ENCODE measurements at regions not wholly inside any gene's neighbourhood (a gene's known extent, or its start where the extent isn't known, plus 50 kb on each side); places are given as distances from the start of the nearest gene placed in this dataset.

DNA sequence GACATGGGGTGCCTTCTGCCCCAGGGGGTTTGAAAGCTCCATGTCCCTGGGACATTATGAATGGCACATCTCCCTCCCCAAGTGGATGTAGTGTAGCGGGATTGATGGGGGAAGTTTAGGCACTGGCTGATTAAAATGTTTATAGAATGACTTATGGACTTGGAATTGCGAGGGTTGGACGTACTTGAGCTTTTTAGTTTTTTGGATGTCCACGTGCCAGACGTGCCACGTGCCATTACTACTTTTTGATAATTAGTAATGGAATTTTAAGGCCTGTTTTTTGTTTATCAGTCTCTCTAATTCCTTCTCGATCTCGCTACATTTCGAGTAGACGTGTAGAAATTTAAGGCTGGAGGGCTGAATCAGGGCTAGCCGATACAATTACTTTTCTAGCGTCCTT, 162.8 kb downstream of the TBXT start:
- ATAC-seq (ENCODE audit: low read depth) (no peak), DNase-seq (no peak)
- H3K56ac ChIP-seq (ENCODE audit: extremely low read depth, insufficient read depth, low read length), result no peak overlapping the region
- peak overlapping the region; percentile 82; the same call in 1 of the 2 replicates for H4K91ac ChIP-seq (ENCODE audit: insufficient read depth, low read depth, low read length)
- intact Hi-C loops (cut with micrococcal nuclease), result loop anchor here (5.0 kb wide), 1 partner anchor 72 kb away; no protein-coding TSS in a partner anchor
- peak overlapping the region; percentile 54; the same call in 1 of the 2 replicates for H2AK5ac ChIP-seq (ENCODE audit: low read depth, low read length)
- no peaks in the 10 kb centered on the region for H3K9me3 ChIP-seq (ENCODE audit: control insufficient read depth, insufficient read depth, low read length)
- ChIA-PET POLR2A (ENCODE audit: unreplicated experiment) (no interaction called here), CTCF (interaction anchor here (1.7 kb wide), 1 partner anchor 28 kb away, joined by 6 read pairs; no protein-coding TSS in a partner anchor)
- H2BK20ac ChIP-seq (ENCODE audit: low read depth, low read length), result peak overlapping the region; percentile 66; the same call in 1 of the 2 replicates
- in situ Hi-C loops (cut with MboI; ENCODE audit: low sequenced_read_pairs), result no loop called here
- no peak overlapping the region for H3K9ac ChIP-seq (ENCODE audit: low read depth, low read length)
- peak overlapping the region; percentile 96 for H3K18ac ChIP-seq (ENCODE audit: low read depth, low read length)
- no TSS peak for BruUV-seq (replicated peaks)
- no peaks in the 10 kb centered on the region for H3K36me3 ChIP-seq (ENCODE audit: control insufficient read depth, insufficient read depth, low read length)
- peak overlapping the region; percentile 82 for H3K4ac ChIP-seq (ENCODE audit: low read depth, low read length)
- 63% methylated on average over 1 of the region's 12 CpGs; no CpG with 5 or more reads in 1 of the 2 experiments for WGBS, 2 experiments (ENCODE audit: extremely low coverage in 2 of 2, insufficient read length in 1 of 2)
- H2BK120ac ChIP-seq (ENCODE audit: low read depth, low read length), result peak overlapping the region; percentile 94; the same call in 1 of the 2 replicates
- no peaks in the 10 kb centered on the region for H4K20me1 ChIP-seq (ENCODE audit: insufficient read depth, low read length)
- H3K14ac ChIP-seq (replicated peaks; ENCODE audit: low read depth, low read length), result no peak overlapping the region; the same call in 1 of the 2 replicates
- dilution Hi-C loops (cut with HindIII; ENCODE audit: low sequenced_read_pairs, unreplicated experiment), result no loop called here
- peaks cover 24% of the 10 kb centered on the region for H3K4me1 ChIP-seq (ENCODE audit: control insufficient read depth, insufficient read depth, low read length)
- H2AK9ac ChIP-seq (replicated peaks; ENCODE audit: low read depth, low read length, poor library complexity), result no peak overlapping the region
- H2BK5ac ChIP-seq (ENCODE audit: low read depth, low read length, poor library complexity, severe bottlenecking), result peak overlapping the region; percentile 98
- no peak overlapping the region for H3K23ac ChIP-seq (ENCODE audit: low read depth, low read length)
- H3K79me1 ChIP-seq (ENCODE audit: low read depth in 1 of 2, low read length in 2 of 2), result no peaks in the 10 kb centered on the region
- H3K27me3 ChIP-seq (ENCODE audit: control insufficient read depth, insufficient read depth, low read length), result no peaks in the 10 kb centered on the region
- H2BK15ac ChIP-seq (ENCODE audit: low read depth, low read length), result peak overlapping the region; percentile 56; the same call in 1 of the 3 replicates
- H2AFZ ChIP-seq (replicated peaks; ENCODE audit: low read length, poor library complexity), result no peak overlapping the region
- peak overlapping the region; percentile 98; the same call in 1 of the 2 replicates for H3K27ac ChIP-seq (ENCODE audit: insufficient read depth, low read length)
- peak overlapping the region; percentile 82 for H4K5ac ChIP-seq (ENCODE audit: low read depth, low read length)
- TF ChIP-seq RFX5 (IDR thresholded peaks at IDR 0.05; ENCODE audit: low read depth, low read length), result no peak
- TF ChIP-seq NFE2L2 (IDR thresholded peaks at IDR 0.05; ENCODE audit: low read depth, low read length), result no peak
- no peak for TF ChIP-seq MAZ (IDR thresholded peaks at IDR 0.05; ENCODE audit: borderline replicate concordance, low read depth, low read length)
- TF ChIP-seq CHD1 (IDR thresholded peaks at IDR 0.05; ENCODE audit: low read depth, low read length), result no peak
- TF ChIP-seq CEBPB (IDR thresholded peaks at IDR 0.05; ENCODE audit: low read depth, low read length), result no peak
- TF ChIP-seq BHLHE40 (IDR thresholded peaks at IDR 0.05; ENCODE audit: low read depth, low read length), result no peak
- H3K4me3 ChIP-seq (ENCODE audit: insufficient read depth, low read depth, low read length), result no peak overlapping the region
- H4K8ac ChIP-seq (ENCODE audit: low read depth in 2 of 2, low read length in 2 of 2), result peak overlapping the region; percentile 72 to 92
- H3K4me2 ChIP-seq (ENCODE audit: low read depth, low read length), result no peak overlapping the region
- H3K9me1 ChIP-seq (ENCODE audit: insufficient read depth, low read length), result peaks cover 8% of the 10 kb centered on the region; the same call in 1 of the 2 replicates
